Osteocyte (in vitro differentiated cells): ENCODE measurements at regions not wholly inside any gene's neighbourhood (a gene's known extent, or its start where the extent isn't known, plus 50 kb on each side); places are given as distances from the start of the nearest gene placed in this dataset.

ENCODE experiments used
- DNase-seq: peaks from one replicate; pipeline ENCODE4 v3.0.0; 2021; ENCODE audit warnings: mixed read lengths; ENCODE audit not compliant: unreplicated experiment; ENCODE audit errors: extremely low spot score
- H3K27ac Mint-ChIP-seq: one replicate; pipeline ENCODE4 v1.8.0; 2021; ENCODE audit warnings: mild to moderate bottlenecking, mixed read lengths; ENCODE audit not compliant: unreplicated experiment
- H3K27me3 Mint-ChIP-seq: one replicate; pipeline ENCODE4 v1.8.0; 2021; ENCODE audit warnings: mixed read lengths; ENCODE audit not compliant: unreplicated experiment
- H3K36me3 Mint-ChIP-seq: one replicate; pipeline ENCODE4 v1.8.0; 2021; ENCODE audit warnings: mixed read lengths; ENCODE audit not compliant: unreplicated experiment
- H3K4me1 Mint-ChIP-seq: one replicate; pipeline ENCODE4 v1.8.0; 2021; ENCODE audit warnings: mixed read lengths; ENCODE audit not compliant: unreplicated experiment
- H3K4me3 Mint-ChIP-seq: one replicate; pipeline ENCODE4 v1.8.0; 2021; ENCODE audit warnings: mild to moderate bottlenecking, moderate library complexity, mixed read lengths; ENCODE audit not compliant: unreplicated experiment
- H3K9me3 Mint-ChIP-seq: one replicate; pipeline ENCODE4 v1.8.0; 2021; ENCODE audit warnings: mixed read lengths; ENCODE audit not compliant: unreplicated experiment
- CTCF ChIP-seq: fragments of 200-600 bp; sonication (generic); IDR thresholded peaks from 2 replicates; pipeline ENCODE4 v1.5.0; 2021; ENCODE audit warnings: antibody characterized with exemption, mild to moderate bottlenecking, moderate library complexity

DNA sequence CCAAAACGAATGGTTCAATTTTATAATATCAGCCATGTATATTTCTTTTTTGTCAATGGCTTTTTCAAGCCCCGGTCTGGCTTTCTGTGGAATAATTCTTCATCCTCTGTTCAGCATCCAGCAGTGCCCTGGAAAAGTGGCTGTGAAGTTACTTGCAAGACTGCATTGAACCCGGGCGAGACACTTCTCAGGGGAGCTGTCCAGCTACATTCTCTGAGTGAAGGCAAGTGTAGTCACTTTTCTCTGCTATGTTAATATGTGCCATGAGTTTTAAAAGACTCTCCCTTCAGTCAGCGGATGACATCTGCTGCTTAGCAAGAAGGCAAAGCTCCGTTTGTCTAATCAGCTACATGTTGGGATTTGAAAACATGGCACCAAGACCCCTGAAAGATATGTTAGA lies 81.3 kb upstream of the RGMA start:
- no peak for TF ChIP-seq CTCF
- Mint-ChIP-seq H3K4me3 (no peak overlapping the region), H3K27me3 (peaks cover 21% of the 10 kb centered on the region), H3K36me3 (peaks cover 2% of the 10 kb centered on the region), H3K27ac (no peak overlapping the region), H3K9me3 (peaks cover 4% of the 10 kb centered on the region), H3K4me1 (peaks cover 7% of the 10 kb centered on the region)
- no peak for DNase-seq

GRCh38 chr15:93168910-93169309 lies 79.9 kb upstream of the RGMA start:
- Mint-ChIP-seq H3K27me3 (peaks cover 27% of the 10 kb centered on the region), H3K4me3 (no peak overlapping the region), H3K4me1 (peaks cover 7% of the 10 kb centered on the region), H3K36me3 (no peaks in the 10 kb centered on the region), H3K9me3 (peaks cover 4% of the 10 kb centered on the region), H3K27ac (no peak overlapping the region)
- no peak for TF ChIP-seq CTCF
- DNase-seq, result no peak

- Mint-ChIP-seq H3K27ac (no peak overlapping the region), H3K4me3 (no peak overlapping the region), H3K36me3 (no peaks in the 10 kb centered on the region), H3K27me3 (peaks cover 30% of the 10 kb centered on the region), H3K4me1 (peaks cover 7% of the 10 kb centered on the region), H3K9me3 (no peaks in the 10 kb centered on the region)
- no peak for DNase-seq
- TF ChIP-seq CTCF, result no peak
Measured at GRCh38 chr15:93167291-93167690, 78.3 kb upstream of the RGMA start.

DNA sequence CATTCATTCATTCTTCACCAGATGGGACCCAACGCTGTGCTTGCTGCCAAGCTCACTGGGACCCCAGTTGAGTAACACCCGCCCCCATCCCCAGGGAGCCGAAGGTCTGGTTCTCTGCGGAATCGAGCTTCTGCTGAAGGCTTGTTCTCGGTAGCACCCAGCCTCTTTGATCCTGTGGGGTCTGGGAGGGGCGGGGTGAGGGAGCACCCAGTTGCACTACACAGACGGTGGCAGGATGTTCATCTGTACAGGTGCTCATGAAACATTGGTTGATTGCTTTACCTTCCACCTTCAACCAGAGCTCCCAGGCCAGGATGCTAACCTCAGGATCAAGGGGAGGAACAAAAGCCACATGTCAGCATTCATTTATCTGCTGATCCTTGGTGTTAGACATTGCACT lies 77.7 kb upstream of the RGMA start:
- Mint-ChIP-seq H3K27ac (no peak overlapping the region), H3K4me1 (peaks cover 7% of the 10 kb centered on the region), H3K9me3 (no peaks in the 10 kb centered on the region), H3K27me3 (peaks cover 29% of the 10 kb centered on the region), H3K36me3 (no peaks in the 10 kb centered on the region), H3K4me3 (no peak overlapping the region)
- no peak for TF ChIP-seq CTCF
- DNase-seq, result no peak

DNA sequence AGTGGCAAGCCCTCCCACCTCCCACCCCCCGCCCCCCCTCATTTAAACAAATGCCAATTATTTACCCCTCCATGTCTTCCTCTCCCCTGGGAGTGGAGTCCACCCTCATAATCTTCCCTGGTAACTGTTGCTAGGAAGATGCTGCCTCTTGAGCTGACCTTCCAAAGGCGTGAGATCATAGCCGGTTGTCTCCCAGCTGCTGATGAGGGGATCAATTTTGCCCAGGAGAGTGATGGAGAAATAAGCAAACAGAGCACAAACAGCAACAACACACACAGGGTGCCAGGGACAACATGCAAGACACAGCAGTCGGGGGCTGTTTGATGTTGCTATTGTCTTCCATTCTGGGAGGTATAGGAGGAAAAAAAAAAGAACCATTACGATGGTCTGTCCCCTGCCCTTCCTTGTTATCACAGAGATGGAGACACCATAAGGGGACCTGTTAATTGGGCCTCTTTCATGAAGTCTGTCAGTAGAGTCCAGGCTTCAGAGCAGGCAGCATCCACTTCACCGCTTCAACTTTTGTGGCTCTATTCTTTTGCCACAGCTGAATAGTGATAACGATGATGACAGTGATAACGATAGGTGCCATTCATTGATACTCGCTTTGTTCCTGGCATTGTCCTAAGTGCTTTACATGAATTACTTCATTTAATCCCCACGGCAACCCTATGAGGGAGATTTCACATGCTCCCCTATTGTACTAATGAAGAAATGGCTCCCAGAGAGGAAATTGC lies 76.9 kb upstream of the RGMA start:
- Mint-ChIP-seq H3K4me3 (no peak overlapping the region), H3K27me3 (peaks cover 26% of the 10 kb centered on the region), H3K9me3 (no peaks in the 10 kb centered on the region), H3K36me3 (no peaks in the 10 kb centered on the region), H3K4me1 (peaks cover 7% of the 10 kb centered on the region), H3K27ac (no peak overlapping the region)
- no peak for DNase-seq
- TF ChIP-seq CTCF, result no peak
